ENCODE measurements at regions not wholly inside any gene's neighbourhood (a gene's known extent, or its start where the extent isn't known, plus 50 kb on each side); places are given as distances from the start of the nearest gene placed in this dataset.

DNA sequence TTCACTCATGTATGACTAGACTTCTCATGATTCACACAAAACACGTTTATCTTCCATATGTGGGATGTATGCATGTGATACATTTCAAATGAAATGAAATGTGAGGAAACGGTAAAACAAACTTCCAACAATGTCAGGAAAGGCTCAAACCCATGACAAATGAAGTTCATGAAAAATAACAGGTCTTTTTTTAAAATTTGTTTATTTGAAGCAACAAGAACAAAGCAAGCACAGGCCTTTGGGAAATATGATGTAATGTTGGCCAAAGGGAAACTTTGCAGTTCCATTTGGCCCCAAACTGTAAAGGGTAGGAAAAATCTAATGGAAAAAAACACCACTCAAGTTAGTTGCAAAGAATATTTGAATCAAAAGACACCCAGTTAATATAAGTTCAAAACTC lies 463.8 kb upstream of the ARGLU1 start:
- Histone ChIP-seq H3K23me2 (ENCODE audit: insufficient read length, low read depth, low read length, poor library complexity, severe bottlenecking) (no peaks in the 10 kb centered on the region), H3T11ph (ENCODE audit: low read length) (no peak overlapping the region), H2BK120ac (ENCODE audit: low read depth, low read length, poor library complexity, severe bottlenecking) (no peak overlapping the region), H3K23ac (ENCODE audit: insufficient read length, low read depth, low read length) (no peak overlapping the region), H2BK20ac (ENCODE audit: low read depth, low read length, poor library complexity, severe bottlenecking) (no peak overlapping the region), H2AFZ (ENCODE audit: low read length) (no peak overlapping the region), H3K4ac (ENCODE audit: low read depth, low read length) (no peak overlapping the region), H3K9me3 (ENCODE audit: control insufficient read depth, low read depth, low read length) (no peaks in the 10 kb centered on the region), H4K8ac (replicated peaks; ENCODE audit: insufficient read length, low read depth, low read length) (no peak overlapping the region), H3K79me1 (ENCODE audit: insufficient read depth, low read depth, low read length, poor library complexity, severe bottlenecking) (no peaks in the 10 kb centered on the region), H3K79me2 (ENCODE audit: insufficient read depth, low read length) (no peaks in the 10 kb centered on the region), H3K4me2 (ENCODE audit: insufficient read depth, insufficient read length, low read length) (no peak overlapping the region), H4K5ac (ENCODE audit: insufficient read length, low read depth, low read length) (no peak overlapping the region), H3K9ac (ENCODE audit: extremely low read depth, insufficient read length, low read length) (no peak overlapping the region), H2BK15ac (ENCODE audit: low read depth, low read length) (no peak overlapping the region), H2AK5ac (ENCODE audit: insufficient read length, low read length) (no peak overlapping the region), H2BK5ac (ENCODE audit: insufficient read length, low read length) (no peak overlapping the region), H4K20me1 (ENCODE audit: control insufficient read depth, insufficient read depth, insufficient read length) (no peaks in the 10 kb centered on the region), H4K91ac (ENCODE audit: insufficient read length, low read depth, low read length) (no peak overlapping the region), H3K14ac (ENCODE audit: insufficient read depth, low read length) (no peak overlapping the region), H3K27ac (ENCODE audit: insufficient read length, low read depth, low read length) (no peak overlapping the region), H3K4me1 (ENCODE audit: insufficient read depth, low read length) (0 out of 2 replicates have a peak, but pooled peaks cover 2% of the 10 kb centered on the region), H2BK12ac (ENCODE audit: insufficient read length, low read depth, low read length) (no peak overlapping the region), H3K27me3 (ENCODE audit: insufficient read depth, low read length) (no peaks in the 10 kb centered on the region), H3K18ac (ENCODE audit: insufficient read length, low read depth, low read length) (no peak overlapping the region), H3K56ac (ENCODE audit: insufficient read length, low read depth, low read length) (no peak overlapping the region)
- no peaks in the 10 kb centered on the region for H3K27me3 Mint-ChIP-seq (ENCODE audit: low read depth)
- H3K27ac Mint-ChIP-seq, result no peak overlapping the region
- no peak for TF ChIP-seq CTCF (conservative IDR thresholded peaks at IDR 0.05)
- WGBS (ENCODE audit: extremely low coverage, insufficient read length, low lambda C conversion rate), result no CpG with 5 or more reads among the region's 2 CpGs
- no peak for DNase-seq
- H3K4me1 Mint-ChIP-seq, result peaks cover 26 to 29% of the 10 kb centered on the region in 2 experiments
- no peaks in the 10 kb centered on the region for H3K36me3 Mint-ChIP-seq (ENCODE audit: insufficient read depth in 1 of 3, low read depth in 3 of 3)
- no peaks in the 10 kb centered on the region; a peak in 1 of 5 replicates for H3K9me3 Mint-ChIP-seq
- no peak overlapping the region for H3K4me3 Mint-ChIP-seq

All from H9 (cell line).